GM10266 (cell line): ENCODE measurements at regions not wholly inside any gene's neighbourhood (a gene's known extent, or its start where the extent isn't known, plus 50 kb on each side); places are given as distances from the start of the nearest gene placed in this dataset.

Experiments
- DNase-seq: peaks from one replicate; pipeline ENCODE4 v3.0.0; 2012; ENCODE audit errors: extremely low spot score
- TF ChIP-seq, protein P1 (sequence below): IDR thresholded peaks from 2 replicates; pipeline ENCODE4 v1.5.1; 2012; ENCODE audit warnings: mild to moderate bottlenecking, low read depth; ENCODE audit not compliant: control insufficient read depth, insufficient read depth; ENCODE audit errors: missing control alignments

DNA sequence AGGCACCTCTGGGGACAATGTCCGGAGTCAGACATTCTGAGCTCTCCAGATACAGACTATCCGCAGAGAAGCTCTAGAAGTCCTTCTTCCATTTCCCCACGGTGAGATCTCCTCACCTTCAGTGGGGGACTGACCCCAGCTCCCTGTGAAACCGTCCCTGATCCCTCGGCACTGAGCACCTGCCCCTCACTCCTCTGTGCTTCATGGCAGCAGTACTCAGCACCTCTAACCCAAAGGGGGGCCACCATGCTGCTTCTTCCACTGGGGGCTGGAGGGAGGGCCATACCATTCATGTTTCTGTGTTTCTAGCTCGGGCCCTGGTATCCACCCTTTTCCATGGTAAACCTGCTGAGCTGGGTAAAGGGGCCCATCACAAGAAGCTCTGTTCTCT, 321.7 kb downstream of the BRD1 start:
- TF ChIP-seq, protein P1, sequence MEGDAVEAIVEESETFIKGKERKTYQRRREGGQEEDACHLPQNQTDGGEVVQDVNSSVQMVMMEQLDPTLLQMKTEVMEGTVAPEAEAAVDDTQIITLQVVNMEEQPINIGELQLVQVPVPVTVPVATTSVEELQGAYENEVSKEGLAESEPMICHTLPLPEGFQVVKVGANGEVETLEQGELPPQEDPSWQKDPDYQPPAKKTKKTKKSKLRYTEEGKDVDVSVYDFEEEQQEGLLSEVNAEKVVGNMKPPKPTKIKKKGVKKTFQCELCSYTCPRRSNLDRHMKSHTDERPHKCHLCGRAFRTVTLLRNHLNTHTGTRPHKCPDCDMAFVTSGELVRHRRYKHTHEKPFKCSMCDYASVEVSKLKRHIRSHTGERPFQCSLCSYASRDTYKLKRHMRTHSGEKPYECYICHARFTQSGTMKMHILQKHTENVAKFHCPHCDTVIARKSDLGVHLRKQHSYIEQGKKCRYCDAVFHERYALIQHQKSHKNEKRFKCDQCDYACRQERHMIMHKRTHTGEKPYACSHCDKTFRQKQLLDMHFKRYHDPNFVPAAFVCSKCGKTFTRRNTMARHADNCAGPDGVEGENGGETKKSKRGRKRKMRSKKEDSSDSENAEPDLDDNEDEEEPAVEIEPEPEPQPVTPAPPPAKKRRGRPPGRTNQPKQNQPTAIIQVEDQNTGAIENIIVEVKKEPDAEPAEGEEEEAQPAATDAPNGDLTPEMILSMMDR: no peak
- no peak for DNase-seq

DNA sequence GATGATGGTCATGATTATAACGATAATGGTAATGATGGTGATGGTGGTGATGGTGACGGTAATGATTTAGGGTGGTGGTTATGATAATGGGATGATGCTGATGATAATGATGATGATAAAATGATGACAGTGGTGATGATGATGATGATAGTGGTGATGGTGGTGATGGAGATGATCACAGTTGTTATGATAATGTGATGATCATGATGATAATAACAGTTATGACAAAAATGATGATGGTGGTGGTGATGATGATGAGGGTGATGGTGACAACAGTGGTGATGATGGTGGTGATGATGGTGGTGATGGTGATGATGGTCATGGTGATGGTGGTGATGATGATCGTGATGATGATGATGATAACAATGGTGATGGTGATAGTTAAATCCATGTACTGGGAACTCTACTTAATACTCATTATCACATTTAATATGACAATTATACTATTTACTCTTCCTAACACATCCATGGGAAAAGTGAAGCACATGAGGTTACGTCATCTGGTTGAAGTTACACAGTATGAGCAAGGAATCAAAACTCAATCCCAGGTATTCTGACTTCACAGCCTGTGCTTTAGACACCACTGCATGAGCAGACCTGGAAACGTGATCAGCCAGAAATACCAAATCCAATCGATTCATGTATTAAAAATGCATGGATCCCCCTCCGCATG, 322.2 kb downstream of the BRD1 start:
- TF ChIP-seq, protein P1: no peak

DNA sequence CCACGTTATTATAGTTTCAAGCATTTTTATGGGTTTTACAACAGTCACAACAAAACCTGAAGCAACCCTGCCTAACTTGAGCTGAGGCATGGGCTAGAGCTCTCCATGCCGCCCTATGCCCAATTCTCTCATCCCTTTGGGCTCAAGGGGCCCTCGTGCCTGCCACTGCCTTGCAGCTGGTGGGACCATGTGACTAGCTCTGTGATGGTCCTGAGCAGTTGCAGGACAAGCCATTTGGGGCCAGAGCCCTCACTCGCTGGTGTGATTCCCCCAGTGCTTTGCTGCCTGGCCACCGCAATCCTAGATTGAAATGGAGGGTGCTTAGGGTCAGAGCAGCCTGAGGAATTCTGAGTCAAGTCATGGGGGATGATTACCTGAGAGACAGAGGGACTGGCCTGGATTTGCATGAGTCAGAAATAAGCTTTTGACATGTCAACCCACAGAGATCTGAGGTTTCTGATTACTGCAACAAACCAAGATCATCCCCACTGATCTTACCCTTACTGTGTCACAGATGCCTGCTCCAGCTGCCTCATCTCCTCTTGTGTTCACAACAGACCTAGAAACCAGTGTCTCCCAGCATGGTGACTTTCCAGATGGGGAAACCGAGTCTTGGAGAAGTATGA, 323.7 kb downstream of the BRD1 start:
- DNase-seq: peak; percentile 61
- TF ChIP-seq, protein P1: no peak

More for the DNA sequence above, 322.2 kb downstream of the BRD1 start:
- no peak for DNase-seq

DNA sequence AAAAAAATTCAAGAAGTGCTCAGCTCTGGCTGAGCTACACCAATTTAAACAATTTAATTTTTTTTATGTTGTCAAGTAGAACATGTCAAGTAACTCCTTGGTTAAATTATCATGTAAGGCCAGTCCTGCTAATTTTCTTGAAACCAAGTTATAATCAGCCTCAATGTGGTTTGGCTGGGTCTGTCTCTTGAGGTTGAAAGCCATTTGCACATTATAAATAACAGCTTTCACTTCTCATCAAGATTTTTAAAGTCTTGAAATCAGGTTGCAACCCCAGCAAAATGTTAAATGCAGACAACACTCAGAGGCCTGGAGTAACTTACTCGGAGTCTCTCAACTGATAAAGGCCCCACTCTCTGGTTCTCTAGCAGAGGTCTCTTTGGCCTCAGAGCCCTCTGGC, 324.4 kb downstream of the BRD1 start:
- TF ChIP-seq, protein P1: no peak
- DNase-seq: no peak

DNA sequence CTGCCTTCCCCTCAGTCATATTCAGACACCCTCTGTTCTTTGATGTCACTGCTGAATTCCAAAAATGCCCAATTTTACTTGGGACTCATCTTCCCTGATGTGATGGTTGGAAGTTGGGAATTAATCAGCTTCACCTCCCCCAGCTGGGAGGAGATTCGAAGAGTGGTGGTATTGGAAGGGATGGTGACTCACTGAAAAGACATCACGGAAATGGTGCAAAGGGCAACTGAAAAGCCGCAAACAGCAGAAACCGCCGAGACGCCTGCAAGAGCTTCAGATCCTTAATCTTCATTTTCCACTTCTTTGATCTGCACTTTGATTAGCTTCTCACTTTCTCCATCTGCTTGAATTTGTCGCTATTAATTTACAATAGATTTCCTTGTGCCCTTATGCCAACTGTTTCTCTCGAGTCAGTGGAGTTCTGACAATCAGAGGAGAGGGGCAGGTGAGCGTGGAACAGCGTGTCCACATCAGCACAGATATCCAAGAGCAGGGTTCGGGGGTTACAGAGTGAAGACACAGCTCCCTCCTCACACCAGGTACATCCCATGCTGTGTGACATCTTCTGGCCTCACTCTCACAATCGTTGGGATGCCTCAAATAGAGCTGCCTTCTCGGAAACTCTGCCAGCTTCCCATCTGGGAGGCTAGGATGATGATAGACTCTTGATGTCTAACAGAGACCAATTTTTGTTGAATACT, 325.4 kb downstream of the BRD1 start:
- DNase-seq: no peak
- TF ChIP-seq, protein P1: no peak

DNA sequence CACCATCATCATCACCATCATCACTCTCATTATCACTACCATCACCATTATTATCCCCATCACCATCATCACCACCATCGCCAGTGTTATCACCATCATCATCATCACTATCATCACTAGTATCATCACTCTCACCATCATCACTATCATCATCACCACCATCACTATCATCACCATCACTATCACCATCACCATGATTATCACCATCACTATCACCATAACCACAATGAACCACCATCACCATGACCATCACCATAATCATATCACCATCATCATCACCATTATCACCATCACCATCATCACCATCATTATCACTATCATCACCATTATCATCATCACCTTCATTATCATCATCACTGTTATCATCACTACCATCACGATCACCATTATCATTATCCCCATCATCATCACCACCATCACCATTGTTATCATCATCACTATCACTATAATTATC, 326.7 kb downstream of the BRD1 start:
- TF ChIP-seq, protein P1: no peak
- no peak for DNase-seq

DNA sequence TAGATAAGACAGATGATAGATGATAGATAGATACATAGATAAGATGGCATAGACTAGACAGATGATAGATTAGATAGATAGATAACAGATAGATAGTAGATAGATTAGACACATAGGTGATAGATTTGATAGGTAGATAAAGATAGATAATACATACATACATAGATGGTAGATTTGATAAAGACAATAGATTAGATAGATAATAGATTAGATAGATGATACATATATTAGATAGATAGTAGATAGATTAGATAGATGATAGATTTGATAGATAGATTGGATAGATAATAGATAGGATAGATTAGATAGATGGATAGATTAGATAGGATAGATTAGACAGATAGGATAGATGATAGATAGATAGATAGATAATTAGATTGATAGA, 327.6 kb downstream of the BRD1 start:
- TF ChIP-seq, protein P1: no peak
- DNase-seq: no peak
